HG03575 (cell line): ENCODE measurements at regions not wholly inside any gene's neighbourhood (a gene's known extent, or its start where the extent isn't known, plus 50 kb on each side); places are given as distances from the start of the nearest gene placed in this dataset.
"Not testable (repeated sequence)": the region's sequence is repeated elsewhere in the genome, so short reads cannot be mapped to it uniquely, and the experiment has no call there.

ENCODE experiments used
- ATAC-seq: cut with Tn5 transposase; IDR thresholded peaks from one replicate; pipeline ENCODE4 v1.9.1; 2021; ENCODE audit not compliant: unreplicated experiment, insufficient number of reproducible peaks, low FRiP score; ENCODE audit errors: extremely low read depth

DNA sequence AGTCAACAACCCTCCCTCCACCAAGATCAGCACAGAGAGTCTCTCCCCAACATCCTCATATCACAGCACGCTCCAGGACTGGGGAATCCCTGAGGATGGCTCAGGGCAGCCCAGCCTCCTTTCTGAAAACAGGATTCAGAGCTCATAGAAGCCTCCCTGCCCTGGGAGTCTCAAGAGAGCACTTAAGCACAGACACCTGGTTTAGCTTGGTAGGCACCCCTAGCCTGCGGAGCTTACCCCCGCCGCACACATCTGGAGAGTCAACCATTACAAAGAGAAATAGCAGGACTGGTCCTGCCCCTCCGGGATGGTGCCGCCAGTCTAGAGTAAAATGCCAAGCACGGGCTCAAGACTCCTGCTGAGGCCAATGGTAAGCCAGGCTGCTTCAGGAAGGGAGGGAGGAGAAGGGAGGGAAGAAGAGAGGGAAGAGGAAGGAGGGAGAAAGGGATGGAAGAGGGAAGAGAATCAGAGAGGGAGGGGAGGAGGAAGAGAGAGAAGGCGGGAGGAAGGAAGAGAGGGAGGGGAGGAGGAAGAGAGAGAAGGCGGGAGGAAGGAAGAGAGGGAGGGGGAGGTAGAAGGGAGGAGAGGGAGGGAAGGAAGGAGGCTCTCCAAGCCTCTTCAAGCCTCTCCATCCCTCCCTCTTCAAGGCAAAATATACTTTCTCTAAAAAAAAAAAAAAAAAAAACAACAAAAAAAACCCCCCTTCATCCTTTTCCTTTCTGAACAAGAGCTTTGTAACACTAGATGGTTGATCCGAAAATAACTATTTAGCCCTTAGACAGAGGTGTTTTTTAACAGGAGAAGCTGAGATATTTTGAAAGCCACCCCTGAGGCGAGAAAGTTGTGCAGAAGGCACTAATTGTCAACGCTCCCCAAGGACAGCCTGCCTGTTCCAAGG, 278.6 kb upstream of the TLE3 start:
- ATAC-seq, result no peak

DNA sequence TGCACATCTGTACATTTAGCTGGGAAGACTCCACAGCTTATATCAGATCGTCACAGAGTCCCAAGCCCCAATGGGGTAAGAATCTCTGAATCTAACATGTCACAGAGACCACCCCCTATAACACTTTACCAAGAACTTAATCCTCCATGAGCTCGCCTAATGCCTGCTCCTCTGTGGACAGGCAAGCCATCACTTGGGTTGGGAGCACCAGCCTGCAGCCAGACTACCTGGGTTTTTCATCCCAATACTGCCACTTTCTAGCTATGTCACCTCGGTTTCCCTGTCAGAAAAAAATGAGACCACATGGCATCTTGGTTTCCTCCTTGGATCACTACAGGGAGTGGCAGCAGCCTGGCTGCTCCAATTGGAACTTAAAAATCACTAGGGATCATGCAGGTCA, 277.9 kb upstream of the TLE3 start:
- ATAC-seq, result no peak

DNA sequence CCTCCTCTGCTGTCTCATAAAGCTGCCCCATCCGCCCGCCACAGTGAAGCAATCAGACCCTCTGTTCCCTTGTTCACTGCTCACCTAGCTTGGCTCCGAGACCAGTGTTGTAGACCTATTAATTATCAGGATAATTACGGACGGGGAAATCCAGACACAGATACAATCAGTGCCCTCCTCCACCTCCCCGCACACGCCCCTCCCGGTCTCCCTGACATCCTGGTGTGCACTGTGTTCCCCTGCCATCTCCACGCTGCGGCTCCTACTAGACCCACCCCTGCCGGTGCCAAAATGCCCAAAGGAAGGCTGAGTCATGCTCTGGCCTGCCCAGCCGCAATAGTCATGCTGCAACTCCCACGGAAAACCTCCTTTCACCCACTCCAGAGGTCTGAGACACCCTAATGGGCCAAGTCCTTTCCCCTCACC, 277.3 kb upstream of the TLE3 start:
- no peak for ATAC-seq

DNA sequence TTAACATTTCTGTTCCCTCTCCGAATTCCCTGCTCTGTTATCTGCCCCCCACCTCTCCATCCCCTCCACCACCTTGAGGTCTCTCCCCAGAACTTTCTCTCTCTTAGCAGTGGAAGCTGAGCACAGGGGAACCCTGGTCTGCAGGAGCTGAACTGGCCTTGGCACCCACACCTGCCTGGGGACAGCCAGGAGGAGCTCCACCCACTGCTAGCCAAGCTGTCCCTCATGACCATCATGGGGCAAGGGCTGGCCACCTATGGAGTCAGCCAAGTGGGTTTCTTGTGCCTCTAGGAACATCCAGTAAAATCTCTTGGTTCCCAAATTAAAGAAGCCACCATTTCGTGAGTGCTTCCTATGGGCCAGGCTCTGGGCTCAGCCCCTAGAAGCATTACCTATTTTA, 276.4 kb upstream of the TLE3 start:
- ATAC-seq, result no peak

DNA sequence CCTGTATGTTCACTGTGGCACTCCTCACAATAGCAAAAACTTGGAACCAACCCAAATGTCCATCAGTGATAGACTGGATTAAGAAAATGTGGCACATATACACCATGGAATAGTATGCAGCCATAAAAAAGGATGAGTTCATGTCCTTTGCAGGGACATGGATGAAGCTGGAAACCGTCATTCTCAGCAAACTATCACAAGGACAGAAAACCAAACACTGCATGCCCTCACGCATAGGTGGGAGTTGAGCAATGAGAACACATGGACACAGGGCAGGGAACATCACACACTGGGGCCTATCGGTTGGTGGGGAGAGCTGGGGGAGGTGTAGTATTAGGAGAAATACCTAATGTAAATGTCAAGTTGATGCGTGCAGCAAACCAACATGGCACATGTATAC, 275.7 kb upstream of the TLE3 start:
- ATAC-seq, result not testable (repeated sequence)

DNA sequence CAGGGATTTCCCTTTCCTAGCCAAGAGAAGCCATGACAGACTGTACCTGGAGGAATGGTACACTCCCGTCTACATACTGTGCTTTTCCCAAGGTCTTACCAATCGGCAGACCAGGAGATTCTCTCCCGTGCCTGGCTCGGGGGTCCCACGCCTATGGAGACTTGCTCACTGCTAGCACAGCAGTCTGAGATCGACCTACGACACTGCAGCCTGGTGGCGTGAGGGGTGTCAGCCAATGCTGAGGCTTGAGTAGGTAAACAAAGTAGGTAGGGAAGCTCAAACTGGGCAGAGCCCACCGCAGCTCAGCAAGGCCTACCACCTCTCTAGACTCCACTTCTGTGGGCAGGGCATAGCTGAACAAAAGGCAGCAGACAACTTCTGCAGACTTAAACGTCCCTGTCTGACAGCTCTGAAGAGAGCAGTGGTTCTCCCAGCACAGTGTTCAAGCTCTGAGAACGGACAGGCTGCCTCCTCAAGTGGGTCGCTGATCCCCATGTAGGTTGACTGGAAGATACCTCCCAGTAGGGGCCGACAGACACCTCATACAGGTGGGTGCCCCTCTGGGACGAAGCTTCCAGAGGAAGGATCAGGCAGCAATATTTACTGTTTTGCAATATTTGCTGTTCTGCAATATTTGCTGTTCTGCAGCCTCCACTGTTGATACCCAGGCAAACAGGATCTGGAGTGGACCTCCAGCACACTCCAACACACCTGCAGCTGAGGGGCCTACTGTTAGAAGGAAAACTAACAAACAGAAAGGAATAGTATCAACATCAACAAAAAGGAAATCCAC, 270.4 kb upstream of the TLE3 start:
- not testable (repeated sequence) for ATAC-seq

DNA sequence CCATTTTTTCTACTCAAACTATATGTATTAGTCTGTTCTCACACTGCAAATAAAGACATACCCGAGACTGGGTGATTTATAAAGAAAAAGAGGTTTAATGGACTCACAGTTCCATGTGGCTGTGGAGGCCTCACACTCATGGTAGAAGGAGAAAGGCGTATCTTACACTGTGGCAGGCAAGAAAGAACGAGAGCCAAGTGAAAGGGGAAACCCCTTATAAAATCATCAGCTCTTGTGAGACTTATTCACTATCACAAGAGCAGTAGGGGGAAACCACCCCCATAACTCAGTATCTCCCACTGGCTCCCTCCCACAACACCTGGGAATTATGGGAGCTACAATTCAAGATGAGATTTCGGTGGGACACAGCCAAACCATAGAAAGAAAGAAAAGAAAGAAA, 266.3 kb upstream of the TLE3 start:
- not testable (repeated sequence) for ATAC-seq

DNA sequence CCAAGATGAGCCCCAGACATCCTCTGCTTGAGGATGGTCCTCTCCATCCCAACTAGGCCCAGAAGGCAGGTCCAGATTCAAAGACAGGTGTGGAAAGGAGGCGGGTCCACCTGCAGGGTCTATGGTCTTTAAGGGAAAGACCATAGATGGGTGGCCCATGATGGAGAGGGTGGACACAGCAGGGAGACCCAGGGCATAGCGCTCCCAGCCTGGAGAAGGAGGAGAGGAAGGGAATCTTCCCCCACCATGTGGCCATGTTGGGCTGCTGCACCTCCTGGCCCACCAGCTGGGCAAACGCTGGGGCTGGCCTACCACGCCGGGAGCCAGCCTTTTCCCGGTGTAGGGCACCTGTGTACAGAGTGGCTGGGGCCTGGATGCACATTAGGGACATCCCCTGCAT, 265.2 kb upstream of the TLE3 start:
- no peak for ATAC-seq

DNA sequence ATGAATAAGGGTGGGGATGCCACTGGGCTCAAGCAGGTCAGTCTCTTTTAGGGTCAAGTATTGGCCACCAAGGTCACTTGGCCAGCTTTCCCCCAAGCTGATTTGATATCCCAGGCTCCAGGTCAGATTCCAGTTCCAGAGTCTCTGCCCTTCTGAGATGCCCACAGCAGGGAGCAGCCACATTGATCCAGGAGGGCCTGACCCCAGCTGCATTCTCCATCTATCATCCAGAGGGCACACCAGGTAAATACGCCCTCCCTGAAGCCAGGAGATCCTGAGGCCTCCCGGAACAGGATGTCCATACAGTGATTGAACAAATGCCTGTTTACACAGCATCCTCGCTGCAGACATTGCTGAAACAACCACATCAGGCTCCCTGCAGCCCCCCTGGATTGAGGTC, 264.6 kb upstream of the TLE3 start:
- no peak for ATAC-seq

DNA sequence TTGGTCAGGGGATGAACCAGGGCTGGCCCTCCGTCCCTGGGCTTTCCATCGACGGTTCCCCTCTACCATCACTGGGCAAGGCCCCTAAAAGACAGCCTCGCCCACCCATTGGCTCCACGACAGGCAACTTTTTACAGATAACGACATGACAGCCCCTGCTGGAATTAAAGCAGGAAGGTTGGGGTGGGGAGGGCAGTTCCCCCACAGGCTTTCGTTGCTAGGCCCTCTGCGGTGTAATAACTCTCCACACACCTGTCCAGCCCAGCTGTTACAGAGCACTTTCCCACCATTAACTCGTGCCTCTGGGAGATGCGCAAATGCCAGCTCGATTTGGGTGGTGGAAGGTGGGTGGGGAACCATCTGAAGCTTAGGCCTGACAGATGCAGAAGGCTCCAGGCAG, 264.2 kb upstream of the TLE3 start:
- no peak for ATAC-seq

DNA sequence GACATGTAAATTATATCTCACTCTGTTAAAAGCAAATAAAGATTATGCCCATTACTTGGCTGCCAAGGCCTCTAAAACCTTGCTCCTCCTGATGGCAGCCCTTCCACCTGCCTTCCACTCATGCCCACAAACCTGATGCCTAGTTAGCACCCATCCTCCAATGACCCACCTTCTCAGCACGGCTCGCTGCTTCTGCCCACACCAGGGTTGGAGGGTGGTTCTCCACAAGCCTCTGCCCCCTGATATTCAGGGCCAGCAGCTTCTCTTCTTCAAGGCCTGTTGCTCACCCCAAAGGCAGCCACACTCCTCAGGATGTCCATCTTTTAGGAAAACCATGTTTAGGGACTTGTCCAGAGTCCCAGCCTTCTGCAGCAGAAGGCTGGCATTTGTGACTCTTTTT, 263.4 kb upstream of the TLE3 start:
- ATAC-seq, result no peak

DNA sequence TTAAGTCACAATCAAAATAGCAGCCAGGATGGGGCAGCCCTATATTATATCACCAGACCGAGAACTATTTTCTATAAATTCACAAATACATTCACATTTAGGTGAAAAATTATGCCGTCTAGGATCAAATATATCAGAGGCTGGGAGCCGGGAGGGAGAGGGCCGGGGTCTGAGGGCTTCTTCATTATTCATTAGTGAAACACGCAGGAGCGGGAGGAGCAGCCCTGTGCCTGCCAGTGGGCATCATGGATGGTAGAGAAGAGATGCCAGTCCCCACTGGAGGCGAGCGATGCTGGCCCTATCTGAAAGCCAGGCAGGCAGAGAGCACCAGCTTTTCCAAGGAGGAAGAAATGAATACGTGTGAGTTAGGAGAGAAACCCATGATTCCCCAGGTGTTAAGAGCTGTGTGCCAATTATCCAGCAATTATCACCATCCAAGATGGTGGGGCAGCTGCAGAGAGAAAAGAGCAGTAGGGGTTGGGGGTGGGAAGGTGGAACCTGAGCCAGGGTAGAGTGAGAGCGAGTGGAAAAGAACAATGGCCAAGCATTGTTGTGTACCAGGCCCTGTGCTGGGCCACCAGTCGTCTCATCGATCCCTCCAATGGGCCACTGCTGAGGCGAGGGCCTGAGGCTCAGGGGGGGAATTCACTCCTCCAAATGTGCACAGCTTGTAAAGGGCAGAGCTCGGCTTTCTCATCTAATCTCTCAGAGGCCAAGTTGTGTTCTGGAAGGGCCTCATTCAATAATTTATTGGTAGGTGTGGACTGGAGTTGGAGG, 261.3 kb upstream of the TLE3 start:
- ATAC-seq, result no peak

DNA sequence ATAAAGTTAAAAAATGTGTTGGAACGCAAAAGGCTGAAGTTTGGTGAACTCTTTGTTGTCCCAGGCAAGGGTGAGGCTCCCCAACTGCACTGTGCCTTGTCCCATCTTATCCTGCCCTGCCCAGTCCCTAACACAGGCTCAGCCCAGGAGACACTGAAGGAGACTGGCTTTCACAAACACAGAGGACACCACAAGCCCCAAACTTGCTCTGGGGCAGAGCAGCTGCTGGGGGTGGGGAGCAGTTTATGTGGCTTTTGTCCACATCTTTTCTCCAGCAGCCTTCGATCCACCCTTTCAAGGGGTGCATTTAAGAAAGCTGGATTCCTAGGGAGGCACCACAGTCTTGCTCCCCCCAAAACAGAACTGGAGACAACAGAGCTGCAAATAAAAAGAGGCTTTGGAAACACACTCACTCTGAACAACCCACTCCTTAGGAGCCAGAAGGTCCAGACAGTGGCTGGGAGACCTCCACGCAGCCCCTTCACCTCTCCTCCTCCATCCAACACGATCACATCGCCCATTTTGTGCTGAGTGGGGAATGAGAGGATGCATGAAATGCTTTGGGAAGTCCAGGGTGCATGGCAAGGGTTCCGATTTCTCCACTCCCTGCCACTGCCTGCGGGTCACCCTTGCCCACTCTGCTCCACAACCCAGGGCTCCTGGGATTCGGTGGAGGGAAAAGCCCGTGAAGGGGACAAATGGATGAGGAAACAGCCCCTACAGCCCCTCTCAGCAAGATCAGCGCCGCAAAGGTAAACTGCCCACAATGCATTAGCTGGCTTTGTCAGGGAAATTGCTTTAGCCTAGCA, 260.5 kb upstream of the TLE3 start:
- ATAC-seq, result no peak

DNA sequence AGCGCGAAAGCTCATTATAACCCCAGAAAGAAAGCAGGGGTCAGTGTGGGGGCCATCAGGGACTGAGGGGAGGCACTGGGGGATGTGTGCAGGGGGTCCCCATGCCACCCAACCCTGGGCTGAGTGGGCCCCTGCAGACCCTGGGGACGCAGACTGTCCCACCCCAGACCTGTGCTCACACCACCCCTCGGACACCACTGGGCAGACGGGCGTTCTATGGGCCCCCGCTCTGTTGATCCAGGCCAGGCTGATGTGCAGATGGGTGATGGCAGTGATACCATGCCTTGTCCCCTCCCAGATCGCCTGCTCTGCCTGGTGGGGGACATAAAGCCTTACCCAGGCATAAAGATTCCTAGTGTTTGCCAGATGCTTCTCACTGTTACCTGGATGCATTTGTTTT, 259.7 kb upstream of the TLE3 start:
- no peak for ATAC-seq

DNA sequence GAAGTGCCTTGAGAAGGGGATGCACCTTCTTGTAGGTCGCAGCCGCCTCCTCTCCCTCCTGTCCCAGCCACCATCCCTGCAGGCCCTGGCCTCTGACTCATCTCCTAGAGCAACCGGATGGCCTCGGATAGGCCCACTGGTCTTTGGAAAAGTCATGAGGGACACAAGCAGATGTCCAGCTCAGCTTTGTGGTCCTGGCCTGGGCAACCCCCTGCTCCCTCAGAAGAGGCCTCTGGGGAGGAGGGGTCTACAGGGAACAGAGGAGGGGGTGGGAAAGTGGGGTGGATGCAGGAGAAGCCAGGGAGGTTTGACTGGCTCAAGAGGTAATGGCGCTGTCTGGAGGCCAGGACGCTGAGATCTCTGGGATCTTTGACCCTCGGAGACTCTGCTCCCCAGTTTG, 259.2 kb upstream of the TLE3 start:
- ATAC-seq, result no peak

DNA sequence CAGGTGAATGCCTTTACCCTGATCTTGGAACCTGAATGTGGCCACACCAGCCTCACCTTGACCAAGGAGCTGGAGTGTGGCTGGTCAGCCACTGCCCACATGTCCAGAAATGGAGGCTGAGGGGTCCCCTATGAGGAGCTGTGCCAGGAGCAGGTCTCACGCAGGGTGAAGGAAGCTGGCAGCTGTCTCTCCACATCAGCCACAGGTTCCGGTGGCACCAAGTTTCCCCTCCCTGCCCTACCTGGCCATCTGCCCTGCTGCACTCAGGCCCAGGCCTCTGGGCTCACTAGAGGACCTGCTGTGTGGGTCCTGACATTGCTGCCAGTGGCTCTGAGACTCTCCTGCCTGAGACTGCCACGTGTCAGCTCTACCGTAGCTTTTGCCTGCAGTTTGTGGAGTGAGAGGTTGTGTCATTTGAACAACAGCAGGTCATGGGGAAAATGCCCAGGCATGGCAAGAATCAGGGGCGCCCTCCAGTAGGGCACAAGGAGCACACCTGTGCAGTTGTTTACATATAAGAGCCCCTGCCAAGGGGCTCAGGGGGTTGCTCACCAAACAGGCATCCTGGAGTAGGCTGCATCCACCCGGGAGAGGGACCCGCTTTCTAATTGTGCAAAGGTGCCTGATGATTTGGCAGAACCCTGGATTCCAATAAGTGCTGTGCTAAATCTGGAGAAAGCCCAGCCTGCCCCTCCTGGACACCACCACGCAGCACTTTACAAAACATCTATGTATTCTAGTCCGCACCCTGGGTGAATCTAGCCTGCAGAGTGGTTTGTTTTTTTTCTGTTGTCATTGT, 258.5 kb upstream of the TLE3 start:
- ATAC-seq, result no peak

DNA sequence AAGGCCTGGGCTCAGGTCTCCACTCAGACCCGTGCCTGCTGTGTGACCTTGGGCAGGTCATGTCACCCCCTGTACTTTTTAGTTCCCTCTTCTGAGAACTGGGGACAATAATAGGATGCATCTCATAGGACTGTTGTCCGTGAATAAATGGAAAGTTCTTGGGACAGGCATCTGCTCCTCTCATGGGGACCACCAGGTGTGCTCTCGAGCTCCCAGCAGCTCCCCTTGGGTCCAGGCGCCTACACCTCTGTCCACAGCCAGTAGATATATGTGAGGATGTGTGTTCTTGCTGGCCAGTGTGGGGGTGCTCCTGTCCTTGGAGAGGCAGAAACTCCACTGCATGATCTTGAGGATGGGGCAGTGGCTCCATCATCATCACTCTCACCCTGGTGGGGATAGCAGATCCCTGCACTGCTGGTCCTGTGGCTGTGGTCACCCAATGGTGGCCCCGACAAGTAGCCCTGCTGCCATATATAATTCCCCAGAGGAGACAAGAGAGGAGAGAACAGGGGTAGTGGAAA, 257.6 kb upstream of the TLE3 start:
- ATAC-seq, result no peak

DNA sequence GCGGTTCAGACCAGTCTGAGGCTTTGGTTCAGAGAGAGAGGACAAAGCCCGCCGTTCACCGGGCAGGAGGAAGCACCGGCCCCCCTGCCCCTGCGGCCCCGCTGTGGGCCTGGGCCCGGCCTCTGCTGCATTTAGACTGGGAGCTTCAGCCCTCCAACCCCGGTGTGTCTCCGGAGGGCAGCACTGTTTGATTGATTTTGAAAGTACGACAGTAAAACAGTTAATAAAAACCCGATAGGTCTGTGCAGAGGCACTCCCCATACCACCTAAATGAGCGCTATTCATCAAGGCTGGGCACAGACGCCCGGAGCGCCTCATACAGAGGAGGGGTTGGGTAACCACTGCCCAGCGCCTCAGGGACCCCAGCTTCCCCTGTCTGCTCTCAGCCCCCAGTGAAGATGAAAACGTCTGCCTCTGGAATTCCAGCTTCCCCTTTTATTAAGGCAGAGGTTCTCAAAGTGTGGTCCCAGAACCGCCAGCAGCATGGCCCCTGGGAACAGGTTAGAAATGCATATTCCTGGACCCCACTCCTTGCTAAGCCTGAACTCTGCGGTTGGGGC, 256.7 kb upstream of the TLE3 start:
- ATAC-seq, result no peak
